ENCODE measurements at regions not wholly inside any gene's neighbourhood (a gene's known extent, or its start where the extent isn't known, plus 50 kb on each side); places are given as distances from the start of the nearest gene placed in this dataset.

- no peak overlapping the region for H3K9ac ChIP-seq (ENCODE audit: low read depth in 1 of 2, low read length in 2 of 2)
- no peak overlapping the region for H3K4me3 ChIP-seq (ENCODE audit: low read depth in 1 of 3, low read length in 3 of 3)
- no peaks in the 10 kb centered on the region for H3K36me3 ChIP-seq (ENCODE audit: control insufficient read depth in 4 of 4, insufficient read depth in 3 of 4, low read depth in 1 of 4, low read length in 3 of 4)
- no peaks in the 10 kb centered on the region for H3K27me3 ChIP-seq (ENCODE audit: control insufficient read depth in 4 of 4, insufficient read depth in 4 of 4, low read length in 3 of 4)
- DNase-seq (ENCODE audit: low spot score) = no peak
- no peaks in the 10 kb centered on the region for H3K4me1 ChIP-seq (ENCODE audit: control insufficient read depth in 4 of 4, insufficient read depth in 4 of 4, low read length in 3 of 4)
- no peak for TF ChIP-seq HNF4G (IDR thresholded peaks at IDR 0.05)
- no peak for TF ChIP-seq ATF3 (IDR thresholded peaks at IDR 0.05)
- no peak for TF ChIP-seq GABPA (IDR thresholded peaks at IDR 0.05 in 1 of 2, conservative IDR thresholded peaks at IDR 0.05 in 1 of 2)
- no peak for TF ChIP-seq YY1 (IDR thresholded peaks at IDR 0.05)
- no peak for TF ChIP-seq EGR1 (IDR thresholded peaks at IDR 0.05; ENCODE audit: low read depth in 2 of 2)
- TF ChIP-seq MAX (IDR thresholded peaks at IDR 0.05) = no peak
- no peak for TF ChIP-seq REST (IDR thresholded peaks at IDR 0.05)
- no peak for TF ChIP-seq ZBTB33 (IDR thresholded peaks at IDR 0.05)
- TF ChIP-seq NR2F2 (IDR thresholded peaks at IDR 0.05) = no peak
- TF ChIP-seq CTCF (IDR thresholded peaks at IDR 0.05; ENCODE audit: low read depth, low read length, missing input control) = no peak
- no peak for TF ChIP-seq RXRA (IDR thresholded peaks at IDR 0.05)
- no peak for TF ChIP-seq RAD21 (IDR thresholded peaks at IDR 0.05)
- no peak for TF ChIP-seq SP1 (IDR thresholded peaks at IDR 0.05)
- no peak for TF ChIP-seq TAF1 (conservative IDR thresholded peaks at IDR 0.05)
- TF ChIP-seq FOXA2 (IDR thresholded peaks at IDR 0.05) = no peak
- TF ChIP-seq FOXA1 (IDR thresholded peaks at IDR 0.05) = no peak
- no peak for TF ChIP-seq JUND (IDR thresholded peaks at IDR 0.05)
- no peak for TF ChIP-seq HNF4A (conservative IDR thresholded peaks at IDR 0.05)
- H3K9me3 ChIP-seq (ENCODE audit: control insufficient read depth in 4 of 4, low read length in 3 of 4) = no peaks in the 10 kb centered on the region
- no peak overlapping the region for H3K27ac ChIP-seq (ENCODE audit: low read depth in 1 of 2, low read length in 2 of 2)
Measured at GRCh38 chr20:12198281-12198680, 280.6 kb downstream of the BTBD3 start.

GRCh38 chr20:12199703-12200102, 282.0 kb downstream of the BTBD3 start:
- no peak overlapping the region for H3K27ac ChIP-seq (ENCODE audit: low read depth in 1 of 2, low read length in 2 of 2)
- no peak for TF ChIP-seq REST (IDR thresholded peaks at IDR 0.05)
- TF ChIP-seq ATF3 (IDR thresholded peaks at IDR 0.05) = no peak
- no peak for TF ChIP-seq FOXA2 (IDR thresholded peaks at IDR 0.05)
- no peak for TF ChIP-seq EGR1 (IDR thresholded peaks at IDR 0.05; ENCODE audit: low read depth in 2 of 2)
- no peak for TF ChIP-seq HNF4A (conservative IDR thresholded peaks at IDR 0.05)
- TF ChIP-seq RAD21 (IDR thresholded peaks at IDR 0.05) = no peak
- TF ChIP-seq ZBTB33 (IDR thresholded peaks at IDR 0.05) = no peak

More at GRCh38 chr20:12199703-12200102, 282.0 kb downstream of the BTBD3 start:
- Histone ChIP-seq H3K4me1 (ENCODE audit: control insufficient read depth in 4 of 4, insufficient read depth in 4 of 4, low read length in 3 of 4) (no peaks in the 10 kb centered on the region), H3K36me3 (ENCODE audit: control insufficient read depth in 4 of 4, insufficient read depth in 3 of 4, low read depth in 1 of 4, low read length in 3 of 4) (no peaks in the 10 kb centered on the region), H3K9me3 (ENCODE audit: control insufficient read depth in 4 of 4, low read length in 3 of 4) (no peaks in the 10 kb centered on the region), H3K9ac (ENCODE audit: low read depth in 1 of 2, low read length in 2 of 2) (no peak overlapping the region), H3K27me3 (ENCODE audit: control insufficient read depth in 4 of 4, insufficient read depth in 4 of 4, low read length in 3 of 4) (no peaks in the 10 kb centered on the region), H3K4me3 (ENCODE audit: low read depth in 1 of 3, low read length in 3 of 3) (no peak overlapping the region)
- WGBS = 70% methylated on average over 5 of the region's 5 CpGs
- DNase-seq (ENCODE audit: low spot score) = no peak
